Fibroblast of mammary gland (primary cell): ENCODE measurements at regions not wholly inside any gene's neighbourhood (a gene's known extent, or its start where the extent isn't known, plus 50 kb on each side); places are given as distances from the start of the nearest gene placed in this dataset.

Experiments used
- DNase-seq: peaks from one replicate; pipeline ENCODE4 v3.0.0-alpha.2; 2010; ENCODE audit warnings: low read depth
- H3K4me3 ChIP-seq: 2 replicates; pipeline ENCODE4 v1.5.1; 2011; ENCODE audit warnings: low read depth, mild to moderate bottlenecking, low read length, moderate library complexity; ENCODE audit not compliant: control insufficient read depth
- TF ChIP-seq, protein P1 (sequence below): conservative IDR thresholded peaks from 2 replicates; pipeline ENCODE4 v1.5.1; 2011; ENCODE audit warnings: low read depth, low read length, inconsistent platforms; ENCODE audit not compliant: control insufficient read depth, insufficient read depth

DNA sequence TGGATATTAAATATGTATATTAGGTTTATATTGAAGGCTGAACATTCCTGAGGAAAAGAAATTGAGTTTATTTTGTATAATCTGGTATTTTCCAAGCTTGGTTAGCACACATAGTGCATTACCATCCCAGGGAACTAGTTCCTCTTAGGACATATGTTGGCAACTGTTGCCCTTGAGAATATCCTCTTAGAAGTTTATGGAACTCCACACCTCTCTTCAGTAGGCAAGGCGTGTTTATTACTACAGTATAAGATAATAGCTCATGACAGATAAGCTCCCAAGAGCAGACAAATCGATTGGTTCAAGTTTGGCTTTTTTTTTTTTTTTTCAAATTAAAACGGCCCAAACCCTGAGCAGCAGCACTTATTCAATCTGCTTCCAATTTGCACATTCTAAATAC, 59.8 kb upstream of the SIPA1L2 start:
- no peak overlapping the region for H3K4me3 ChIP-seq
- TF ChIP-seq, protein P1, sequence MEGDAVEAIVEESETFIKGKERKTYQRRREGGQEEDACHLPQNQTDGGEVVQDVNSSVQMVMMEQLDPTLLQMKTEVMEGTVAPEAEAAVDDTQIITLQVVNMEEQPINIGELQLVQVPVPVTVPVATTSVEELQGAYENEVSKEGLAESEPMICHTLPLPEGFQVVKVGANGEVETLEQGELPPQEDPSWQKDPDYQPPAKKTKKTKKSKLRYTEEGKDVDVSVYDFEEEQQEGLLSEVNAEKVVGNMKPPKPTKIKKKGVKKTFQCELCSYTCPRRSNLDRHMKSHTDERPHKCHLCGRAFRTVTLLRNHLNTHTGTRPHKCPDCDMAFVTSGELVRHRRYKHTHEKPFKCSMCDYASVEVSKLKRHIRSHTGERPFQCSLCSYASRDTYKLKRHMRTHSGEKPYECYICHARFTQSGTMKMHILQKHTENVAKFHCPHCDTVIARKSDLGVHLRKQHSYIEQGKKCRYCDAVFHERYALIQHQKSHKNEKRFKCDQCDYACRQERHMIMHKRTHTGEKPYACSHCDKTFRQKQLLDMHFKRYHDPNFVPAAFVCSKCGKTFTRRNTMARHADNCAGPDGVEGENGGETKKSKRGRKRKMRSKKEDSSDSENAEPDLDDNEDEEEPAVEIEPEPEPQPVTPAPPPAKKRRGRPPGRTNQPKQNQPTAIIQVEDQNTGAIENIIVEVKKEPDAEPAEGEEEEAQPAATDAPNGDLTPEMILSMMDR = no peak
- no peak for DNase-seq

DNA sequence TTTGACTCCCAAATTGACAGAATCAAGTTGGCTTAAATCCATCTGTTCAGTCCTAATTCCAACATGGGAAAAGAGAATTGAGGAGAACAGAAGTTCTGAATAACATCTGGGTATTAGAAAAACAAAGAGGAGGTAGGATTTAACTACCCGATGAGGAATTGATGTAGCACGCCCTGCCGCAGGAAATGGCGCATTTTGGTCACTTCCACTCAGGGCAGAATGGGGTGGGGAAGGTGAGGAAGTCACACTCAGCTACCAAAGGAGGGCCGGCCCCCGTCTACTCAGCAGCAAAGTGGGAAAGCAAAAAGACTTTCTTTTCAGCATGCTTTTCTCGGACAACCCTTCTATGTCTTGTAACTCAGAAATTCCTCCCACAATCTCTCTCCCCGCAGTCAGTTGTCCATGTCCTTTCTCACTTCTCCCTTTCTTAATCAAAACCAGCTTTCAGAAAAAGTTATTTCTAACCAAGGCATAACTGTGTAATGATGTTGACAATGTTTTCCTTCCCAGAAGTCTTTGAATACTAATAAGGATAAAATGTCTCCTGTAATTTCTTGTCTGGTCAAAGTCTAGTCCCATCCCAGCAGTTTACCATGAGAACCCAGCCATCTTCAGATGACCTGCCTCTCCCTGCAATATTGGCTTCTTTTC, 60.5 kb upstream of the SIPA1L2 start:
- H3K4me3 ChIP-seq = peak overlapping the region; percentile 19
- peak; percentile 53 for DNase-seq
- TF ChIP-seq, protein P1 = no peak

DNA sequence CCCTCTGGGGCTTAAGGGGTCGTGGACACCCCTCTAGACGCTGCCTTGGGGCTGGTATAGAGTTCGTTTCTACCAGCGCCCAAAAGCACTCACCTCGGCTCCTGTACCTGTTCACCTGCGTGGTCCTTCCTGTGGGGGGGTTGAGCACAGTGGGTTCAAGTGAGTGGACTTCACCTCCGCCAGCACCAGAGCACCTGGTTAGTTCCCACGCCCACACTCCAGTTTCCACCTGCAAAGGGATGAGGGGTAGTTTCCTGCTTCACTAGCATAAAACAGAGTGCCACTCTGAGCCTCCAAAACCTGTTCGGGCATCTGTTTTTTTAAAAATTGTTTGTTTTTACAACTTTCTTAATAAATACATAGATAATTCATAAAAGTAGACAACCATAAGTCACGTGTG, 64.5 kb upstream of the SIPA1L2 start:
- no peak overlapping the region for H3K4me3 ChIP-seq
- TF ChIP-seq, protein P1 = no peak
- no peak for DNase-seq

DNA sequence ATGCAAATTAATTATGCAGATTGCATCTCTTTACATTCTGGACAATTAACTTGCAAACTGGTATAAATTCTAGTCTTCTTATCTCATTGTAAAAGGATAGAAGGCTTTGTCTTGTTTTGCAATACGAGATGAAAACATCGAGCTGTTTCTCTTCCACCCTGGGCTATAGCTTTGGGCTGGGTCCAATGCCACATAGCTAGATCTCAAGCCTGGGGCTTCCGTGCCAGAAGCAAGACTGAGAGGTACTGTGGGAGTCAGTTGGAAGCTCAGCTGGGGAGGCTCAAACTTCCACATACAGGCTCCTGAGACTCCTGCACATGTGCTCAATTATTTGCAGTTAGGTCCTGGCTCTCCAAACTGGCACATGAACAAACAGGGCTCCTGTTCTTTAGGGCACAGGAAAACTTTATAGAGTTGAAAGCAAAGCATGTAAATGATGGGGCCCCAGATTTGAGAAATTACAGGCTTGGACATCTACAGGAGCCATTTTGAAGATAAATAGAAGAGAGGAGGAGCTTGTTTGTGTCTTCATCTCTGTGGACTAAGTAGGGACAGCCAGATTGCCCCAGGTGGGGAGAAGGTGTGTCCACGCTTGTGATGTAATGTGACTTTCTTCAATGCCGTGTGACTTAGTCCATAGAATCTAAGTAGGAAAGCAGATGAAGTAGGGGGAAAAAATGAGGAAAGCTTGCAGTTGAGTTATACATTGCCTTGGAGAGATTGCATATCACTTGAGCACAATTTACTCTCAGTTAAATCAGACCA, 65.9 kb upstream of the SIPA1L2 start:
- H3K4me3 ChIP-seq = no peak overlapping the region
- TF ChIP-seq, protein P1 = no peak
- DNase-seq = no peak

DNA sequence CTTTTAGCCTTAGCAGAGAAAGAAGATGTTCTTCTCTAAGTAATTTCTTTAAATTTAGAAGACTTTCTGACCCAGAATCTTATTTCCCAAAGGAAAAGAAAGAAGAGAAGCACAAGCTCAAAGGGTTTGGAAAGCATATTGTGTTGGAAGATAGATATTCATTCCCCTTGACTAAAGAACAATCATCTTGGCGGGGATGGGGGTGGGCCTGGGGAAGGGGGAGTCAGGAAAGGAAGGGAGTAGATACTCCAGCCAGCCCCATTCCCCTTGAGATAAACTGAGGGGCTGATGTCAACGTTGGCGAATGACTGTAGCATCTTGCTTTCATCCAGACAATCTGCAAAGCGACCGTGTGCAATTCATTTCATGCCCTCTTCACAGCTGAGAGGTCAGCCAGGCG, 66.5 kb upstream of the SIPA1L2 start:
- TF ChIP-seq, protein P1 = no peak
- H3K4me3 ChIP-seq = no peak overlapping the region

DNA sequence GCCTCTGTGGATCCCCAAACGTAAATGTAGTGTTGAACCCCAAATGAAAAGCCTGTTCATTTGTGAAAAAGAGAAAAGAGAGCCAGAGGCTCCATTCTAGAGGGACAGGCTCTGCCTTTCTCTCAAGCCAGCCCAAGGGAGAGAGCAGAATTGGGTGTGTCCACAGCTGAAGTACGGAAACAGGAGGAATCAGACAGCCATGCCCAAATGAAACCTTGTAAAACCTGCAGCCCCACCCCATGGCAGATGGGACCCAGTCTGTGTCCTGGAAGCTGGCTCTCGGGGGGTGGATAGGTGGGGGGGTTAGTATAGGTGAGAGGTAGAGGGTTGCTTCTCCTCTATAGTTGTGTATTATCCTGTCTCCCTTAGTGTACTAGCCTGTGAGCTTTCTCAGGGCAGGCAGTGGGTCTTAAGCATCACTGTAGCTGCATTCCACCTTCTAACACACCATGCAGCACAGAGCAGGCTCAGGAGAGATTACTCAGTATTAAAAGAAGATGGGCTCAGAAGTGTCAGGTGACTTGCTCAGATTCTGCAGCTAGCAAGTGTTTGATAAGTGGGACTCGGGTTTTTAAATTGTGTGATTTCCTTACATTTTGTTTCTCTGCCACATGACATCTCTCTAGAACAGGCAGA, 67.4 kb upstream of the SIPA1L2 start:
- no peak for DNase-seq
- no peak overlapping the region for H3K4me3 ChIP-seq
- TF ChIP-seq, protein P1 = no peak

More for the DNA sequence above, 66.5 kb upstream of the SIPA1L2 start:
- no peak for DNase-seq
